Ascending aorta (tissue), 2 donors: ENCODE measurements at regions not wholly inside any gene's neighbourhood (a gene's known extent, or its start where the extent isn't known, plus 50 kb on each side); places are given as distances from the start of the nearest gene placed in this dataset.

Source experiments
- DNase-seq, 2 donors: peaks; one replicate each; pipeline ENCODE4 v3.0.0-alpha.2; 2019; ENCODE audit warnings: low spot score in 2 of 2
- H3K27ac ChIP-seq, 2 donors: fragments of 200-600 bp; sonication (generic); one replicate each; pipeline ENCODE4 v1.5.1; 2016 to 2017; ENCODE audit warnings: mild to moderate bottlenecking in 1 of 2
- H3K27me3 ChIP-seq: fragments of 200-600 bp; sonication (generic); one replicate; pipeline ENCODE4 v1.5.1; 2017
- H3K36me3 ChIP-seq, 2 donors: fragments of 200-600 bp; sonication (generic); one replicate each; pipeline ENCODE4 v1.5.1; 2016
- H3K4me1 ChIP-seq, 2 donors: fragments of 200-600 bp; sonication (generic); one replicate each; pipeline ENCODE4 v1.5.1; 2016 to 2017; ENCODE audit warnings: mild to moderate bottlenecking in 1 of 2
- H3K4me3 ChIP-seq, 2 donors: fragments of 200-600 bp; sonication (generic); one replicate each; pipeline ENCODE4 v1.5.1; 2016 to 2017; ENCODE audit warnings: mild to moderate bottlenecking in 1 of 2
- H3K9me3 ChIP-seq, 2 donors: fragments of 200-600 bp; sonication (generic); one replicate each; pipeline ENCODE4 v1.5.1; 2016
- CTCF ChIP-seq, 3 experiments: fragments of 200-600 bp in 2 of 3; fragments of 450-650 bp in 1 of 3; sonication (generic) in 2 of 3; IDR thresholded peaks; one replicate each; pipeline ENCODE4 v1.5.1; 2016 to 2019; ENCODE audit warnings: antibody characterized with exemption in 3 of 3, mild to moderate bottlenecking in 1 of 3, moderate library complexity in 1 of 3
- intact Hi-C: fragments of 100-400 bp; cut with DNase I; formaldehyde crosslinking; loops from one replicate; pipeline ENCODE4 v1.15.1; 2023

GRCh38 chr5:29587832-29588231 lies 1605.7 kb upstream of the CDH6 start:
- Histone ChIP-seq H3K36me3 (no peaks in the 10 kb centered on the region), H3K4me3 (no peak overlapping the region)
- TF ChIP-seq CTCF (IDR thresholded peaks at IDR 0.05) = no peak

GRCh38 chr5:29568028-29568427 lies 1625.5 kb upstream of the CDH6 start:
- no peak for DNase-seq
- H3K4me1 ChIP-seq = no peaks in the 10 kb centered on the region
- no peak for TF ChIP-seq CTCF (IDR thresholded peaks at IDR 0.05)
- no peaks in the 10 kb centered on the region for H3K27me3 ChIP-seq
- no peak overlapping the region for H3K4me3 ChIP-seq
- no peaks in the 10 kb centered on the region for H3K9me3 ChIP-seq
- H3K27ac ChIP-seq = no peak overlapping the region
- intact Hi-C loops = no loop called here
- H3K36me3 ChIP-seq = no peaks in the 10 kb centered on the region

More at GRCh38 chr5:29587832-29588231, 1605.7 kb upstream of the CDH6 start:
- no peaks in the 10 kb centered on the region for H3K4me1 ChIP-seq
- intact Hi-C loops = no loop called here
- H3K27ac ChIP-seq = no peak overlapping the region
- H3K9me3 ChIP-seq = no peaks in the 10 kb centered on the region
- no peaks in the 10 kb centered on the region for H3K27me3 ChIP-seq
- no peak for DNase-seq

GRCh38 chr5:29561564-29561963 lies 1631.9 kb upstream of the CDH6 start:
- no peaks in the 10 kb centered on the region for H3K9me3 ChIP-seq
- no peak for TF ChIP-seq CTCF (IDR thresholded peaks at IDR 0.05)
- no peak overlapping the region for H3K4me3 ChIP-seq
- H3K27ac ChIP-seq = no peak overlapping the region
- no peaks in the 10 kb centered on the region for H3K27me3 ChIP-seq
- intact Hi-C loops = no loop called here
- H3K4me1 ChIP-seq = no peaks in the 10 kb centered on the region
- H3K36me3 ChIP-seq = no peaks in the 10 kb centered on the region
- no peak for DNase-seq

GRCh38 chr5:29550523-29550922 lies 1643.0 kb upstream of the CDH6 start:
- DNase-seq = no peak
- Histone ChIP-seq H3K36me3 (no peaks in the 10 kb centered on the region), H3K4me1 (no peaks in the 10 kb centered on the region), H3K27ac (no peak overlapping the region), H3K4me3 (no peak overlapping the region), H3K9me3 (peaks cover 0 to 5% of the 10 kb centered on the region in 2 donors), H3K27me3 (no peaks in the 10 kb centered on the region)
- no peak for TF ChIP-seq CTCF (IDR thresholded peaks at IDR 0.05)
- intact Hi-C loops = no loop called here

- no peak for TF ChIP-seq CTCF (IDR thresholded peaks at IDR 0.05)
- no peaks in the 10 kb centered on the region for H3K27me3 ChIP-seq
- intact Hi-C loops = no loop called here
- H3K36me3 ChIP-seq = no peaks in the 10 kb centered on the region
- no peak overlapping the region for H3K4me3 ChIP-seq
- no peaks in the 10 kb centered on the region for H3K9me3 ChIP-seq
- H3K27ac ChIP-seq = no peak overlapping the region
- H3K4me1 ChIP-seq = no peaks in the 10 kb centered on the region
- no peak for DNase-seq
Observed at GRCh38 chr5:29548262-29548661, 1645.2 kb upstream of the CDH6 start.

- Histone ChIP-seq H3K27me3 (no peaks in the 10 kb centered on the region), H3K4me3 (no peak overlapping the region), H3K36me3 (no peaks in the 10 kb centered on the region), H3K9me3 (no peaks in the 10 kb centered on the region), H3K27ac (no peak overlapping the region), H3K4me1 (no peaks in the 10 kb centered on the region)
- DNase-seq = no peak
- intact Hi-C loops = no loop called here
- TF ChIP-seq CTCF (IDR thresholded peaks at IDR 0.05) = no peak
Observed at GRCh38 chr5:29547236-29547865, 1646.1 kb upstream of the CDH6 start.
